SK-N-SH (cell line): ENCODE measurements at regions not wholly inside any gene's neighbourhood (a gene's known extent, or its start where the extent isn't known, plus 50 kb on each side); places are given as distances from the start of the nearest gene placed in this dataset.
A peak's percentile ranks its signal among the peaks of the same experiment; 100 is the strongest.

Experiments
- CTCF ChIA-PET: fragments of 300-600, 350-600 bp; formaldehyde crosslinking; extraction: SDS; loops from one replicate; lab custom pipeline; 2021; lab: Yijun Ruan, JAX
- POLR2A ChIA-PET: fragments of 350-600 bp; sonication (Branson Sonifier 250); formaldehyde crosslinking; extraction: SDS; loops from one replicate; lab custom pipeline; 2020; ENCODE audit warnings: antibody characterized with exemption, inconsistent platforms; lab: Yijun Ruan, JAX
- DNase-seq: peaks from one replicate; pipeline ENCODE4 v3.0.0; 2012
- H2AFZ ChIP-seq: fragments of 200-600 bp; sonication (generic); 2 replicates; pipeline ENCODE4 v1.8.1; 2016; ENCODE audit warnings: antibody characterized with exemption, mild to moderate bottlenecking, low read depth
- H3F3A ChIP-seq: fragments of 200-600 bp; sonication (generic); replicated peaks from 2 replicates; pipeline ENCODE3; 2016; ENCODE audit warnings: antibody characterized with exemption, mild to moderate bottlenecking; ENCODE audit not compliant: insufficient read depth
- H3K27ac ChIP-seq, 2 experiments: fragments of 200-500 bp in 1 of 2; fragments of 200-600 bp in 1 of 2; sonication (Bioruptor generic) in 1 of 2; sonication (generic), shearing (Covaris generic) in 1 of 2; 2 replicates each; pipeline versions ENCODE4 v1.5.1 to v1.6.1; 2014 to 2016; ENCODE audit warnings: low read depth in 2 of 2, inconsistent platforms in 1 of 2, low read length in 1 of 2, mild to moderate bottlenecking in 1 of 2, mixed read lengths in 1 of 2
- H3K27me3 ChIP-seq: fragments of 200-600 bp; sonication (generic), shearing (Covaris generic); 2 replicates; pipeline ENCODE4 v1.6.1; 2016; ENCODE audit warnings: mixed run types; ENCODE audit not compliant: insufficient read depth
- H3K36me3 ChIP-seq, 2 experiments: fragments of 200-500 bp in 1 of 2; fragments of 200-600 bp in 1 of 2; sonication (Bioruptor generic) in 1 of 2; sonication (generic) in 1 of 2; replicated peaks in 1 of 2; 2 replicates each; pipeline versions ENCODE3 to v1.5.1; 2014 to 2016; ENCODE audit warnings: low read length in 1 of 2, mild to moderate bottlenecking in 1 of 2; ENCODE audit not compliant: insufficient read depth in 2 of 2, control insufficient read depth in 1 of 2
- H3K4me1 ChIP-seq, 2 experiments: fragments of 200-500 bp in 1 of 2; fragments of 200-600 bp in 1 of 2; sonication (Bioruptor generic) in 1 of 2; sonication (generic), shearing (Covaris generic) in 1 of 2; 2 replicates each; pipeline versions ENCODE4 v1.5.1 to v1.6.1; 2014 to 2016; ENCODE audit warnings: low read depth in 1 of 2, low read length in 1 of 2, mixed run types in 1 of 2; ENCODE audit not compliant: insufficient read depth in 2 of 2, control insufficient read depth in 1 of 2
- H3K4me2 ChIP-seq: fragments of 200-600 bp; sonication (generic), shearing (Covaris generic); 2 replicates; pipeline ENCODE4 v1.6.1; 2017; ENCODE audit warnings: mixed run types
- H3K4me3 ChIP-seq, 2 experiments: fragments of 200-500 bp in 1 of 2; fragments of 200-600 bp in 1 of 2; sonication (Bioruptor generic) in 1 of 2; sonication (generic), shearing (Covaris generic) in 1 of 2; 2 replicates each; pipeline versions ENCODE4 v1.5.1 to v1.8.1; 2014 to 2016; ENCODE audit warnings: low read depth in 2 of 2, inconsistent platforms in 1 of 2, low read length in 1 of 2, mild to moderate bottlenecking in 1 of 2, mixed read lengths in 1 of 2, moderate library complexity in 1 of 2
- H3K79me2 ChIP-seq: fragments of 200-600 bp; sonication (generic); 2 replicates; pipeline ENCODE4 v1.8.1; 2017; ENCODE audit warnings: mild to moderate bottlenecking; ENCODE audit not compliant: insufficient read depth
- H3K9ac ChIP-seq: fragments of 200-600 bp; sonication (generic); 2 replicates; pipeline ENCODE4 v1.6.1; 2017; ENCODE audit warnings: mixed run types
- H3K9me2 ChIP-seq: fragments of 200-600 bp; sonication (generic); 2 replicates; pipeline ENCODE4 v1.6.1; 2017; ENCODE audit warnings: mixed run types
- H3K9me3 ChIP-seq: fragments of 200-600 bp; sonication (generic); 2 replicates; pipeline ENCODE4 v1.6.1; 2017; ENCODE audit warnings: mixed run types, mild to moderate bottlenecking, moderate library complexity
- H4K20me1 ChIP-seq: fragments of 200-600 bp; sonication (generic); 2 replicates; pipeline ENCODE4 v1.6.1; 2017; ENCODE audit warnings: mild to moderate bottlenecking, mixed run types; ENCODE audit not compliant: insufficient read depth
- CHD2 ChIP-seq: fragments of 150-350 bp; IDR thresholded peaks from 2 replicates; pipeline ENCODE4 v1.6.1; 2018; ENCODE audit warnings: low read length; ENCODE audit not compliant: partially characterized antibody
- CTCF ChIP-seq: fragments of 200-600 bp; sonication (generic); IDR thresholded peaks from 2 replicates; pipeline ENCODE4 v1.6.1; 2017; ENCODE audit warnings: antibody characterized with exemption, mild to moderate bottlenecking, moderate library complexity
- EP300 ChIP-seq, 2 experiments: IDR thresholded peaks; 2 replicates each; pipeline versions ENCODE4 v1.4.0 to v1.6.1; 2012; ENCODE audit warnings: borderline replicate concordance in 1 of 2, low read depth in 1 of 2, low read length in 1 of 2
- FOXM1 ChIP-seq: IDR thresholded peaks from 2 replicates; pipeline ENCODE4 v1.4.0; 2012; ENCODE audit warnings: low read depth, mild to moderate bottlenecking
- GABPA ChIP-seq: IDR thresholded peaks from 2 replicates; pipeline ENCODE4 v1.4.0; 2012; ENCODE audit warnings: low read depth, mild to moderate bottlenecking
- GATA2 ChIP-seq: sonication (generic); formaldehyde crosslinking; IDR thresholded peaks from 2 replicates; pipeline ENCODE4 v1.5.0; 2020; ENCODE audit warnings: mild to moderate bottlenecking, missing genetic modification reagents
- MEF2A ChIP-seq: IDR thresholded peaks from 2 replicates; pipeline ENCODE4 v1.4.0; 2012; ENCODE audit warnings: low read depth, borderline replicate concordance
- PBX3 ChIP-seq: IDR thresholded peaks from 2 replicates; pipeline ENCODE4; 2012
- POLR2AphosphoS5 ChIP-seq: IDR thresholded peaks from 2 replicates; pipeline ENCODE4 v1.6.1; 2012; ENCODE audit warnings: low read depth, low read length
- RAD21 ChIP-seq: IDR thresholded peaks from 2 replicates; pipeline ENCODE4 v1.6.1; 2012; ENCODE audit warnings: mild to moderate bottlenecking, low read length
- RCOR1 ChIP-seq: fragments of 150-350 bp; IDR thresholded peaks from 2 replicates; pipeline ENCODE4 v1.6.1; 2017; ENCODE audit warnings: antibody characterized with exemption, low read length
- RFX5 ChIP-seq: IDR thresholded peaks from 2 replicates; pipeline ENCODE4 v1.6.1; 2012; ENCODE audit warnings: mild to moderate bottlenecking, improper control_type of control experiment, low read length
- TAF1 ChIP-seq: IDR thresholded peaks from 2 replicates; pipeline ENCODE4 v1.6.1; 2012; ENCODE audit warnings: low read depth, mild to moderate bottlenecking, low read length, moderate library complexity, borderline replicate concordance
- TCF12 ChIP-seq: IDR thresholded peaks from 2 replicates; pipeline ENCODE4 v1.4.0; 2012
- TEAD4 ChIP-seq: IDR thresholded peaks from 2 replicates; pipeline ENCODE4 v1.4.0; 2012; ENCODE audit warnings: mild to moderate bottlenecking, borderline replicate concordance; ENCODE audit not compliant: insufficient read depth
- WGBS: methylation state at CpG from one replicate; pipeline ENCODE4 v1.1.6; 2017; ENCODE audit warnings: low lambda C conversion rate; 5-methylcytosine and 5-hydroxymethylcytosine counted together

DNA sequence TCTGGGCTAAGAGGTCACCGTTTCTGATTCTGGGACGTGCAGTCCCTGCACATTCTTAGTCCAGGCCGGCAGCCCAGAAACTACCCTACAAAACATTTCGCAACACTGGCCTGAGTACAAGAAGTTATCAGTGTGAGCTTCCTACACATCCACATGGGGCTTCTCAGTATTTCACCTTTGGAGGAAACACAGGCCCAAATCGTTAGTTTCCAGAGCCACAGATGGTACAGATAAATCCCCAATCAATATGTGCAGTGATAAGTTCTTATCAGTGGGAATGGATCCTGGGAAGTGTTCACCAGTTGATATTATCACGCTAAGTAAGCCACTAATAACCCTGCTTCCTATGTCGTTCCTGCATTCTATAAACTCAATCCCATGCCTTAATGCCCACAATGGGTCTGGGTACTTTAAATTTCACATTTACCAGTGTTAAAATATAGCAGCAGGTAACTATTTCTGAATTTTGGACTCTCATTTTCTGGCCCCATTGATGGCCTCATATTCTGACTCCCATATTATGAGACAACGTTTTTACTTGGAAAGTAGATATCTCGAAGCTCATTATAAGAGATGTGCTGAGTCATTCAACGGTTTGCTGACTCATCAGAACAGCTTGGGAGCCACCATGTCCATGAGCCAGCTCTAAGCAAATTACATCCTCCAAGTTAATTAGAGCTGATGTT lies 370.2 kb upstream of the MAF start:
- H3F3A ChIP-seq: no peaks in the 10 kb centered on the region
- H3K4me2 ChIP-seq: no peak overlapping the region
- no peaks in the 10 kb centered on the region for H4K20me1 ChIP-seq
- H3K27ac ChIP-seq: no peak overlapping the region
- H3K9me2 ChIP-seq: no peaks in the 10 kb centered on the region
- POLR2A ChIA-PET: no interaction called here
- no peak for TF ChIP-seq CTCF
- no peak for TF ChIP-seq CHD2
- peak; percentile 82 for TF ChIP-seq GATA2
- peak; percentile 38; the same call in 1 of the 2 replicates for TF ChIP-seq RCOR1
- peak in 1 of 2 experiments; percentile 18; a peak in 1 of 4 replicates for TF ChIP-seq EP300 (IDR thresholded peaks at IDR 0.05; ENCODE audit: borderline replicate concordance in 1 of 2, low read depth in 1 of 2, low read length in 1 of 2)
- no peaks in the 10 kb centered on the region; a peak in 1 of 4 replicates for H3K4me1 ChIP-seq
- no peaks in the 10 kb centered on the region for H3K27me3 ChIP-seq
- no peaks in the 10 kb centered on the region for H3K79me2 ChIP-seq
- DNase-seq: no peak
- H2AFZ ChIP-seq: no peak overlapping the region
- no peak overlapping the region for H3K4me3 ChIP-seq
- 32% methylated on average over 10 of the region's 10 CpGs for WGBS
- CTCF ChIA-PET: interaction anchor here (1.3 kb wide), 1 partner anchor 9 kb away, joined by 6 read pairs; no protein-coding TSS in a partner anchor
- H3K36me3 ChIP-seq: no peaks in the 10 kb centered on the region
- H3K9ac ChIP-seq: no peak overlapping the region
- H3K9me3 ChIP-seq: no peaks in the 10 kb centered on the region

DNA sequence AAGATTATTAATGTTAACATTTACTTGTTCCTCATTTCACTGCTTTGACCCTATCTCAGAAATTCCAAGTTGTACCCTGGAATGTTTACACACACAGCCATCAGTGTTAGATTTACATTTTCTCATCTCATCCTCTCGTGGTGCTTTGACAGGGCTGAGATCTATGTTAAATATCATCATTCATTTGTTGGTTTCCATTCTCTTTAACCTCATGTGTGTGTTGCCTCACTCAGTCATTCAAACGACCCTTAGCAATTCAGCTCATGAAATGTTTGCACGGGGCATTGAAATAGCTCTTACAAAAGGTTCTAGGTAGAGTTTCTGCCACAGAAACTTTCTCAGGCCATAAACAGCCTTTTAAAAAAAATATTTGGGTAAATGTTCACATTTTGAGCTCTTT lies 369.6 kb upstream of the MAF start:
- no peak overlapping the region for H3K27ac ChIP-seq
- H3K27me3 ChIP-seq: no peaks in the 10 kb centered on the region
- no peak for DNase-seq
- CTCF ChIA-PET: interaction anchor here (1.3 kb wide), 1 partner anchor 9 kb away, joined by 6 read pairs; no protein-coding TSS in a partner anchor
- no peaks in the 10 kb centered on the region for H3K36me3 ChIP-seq
- no peak for TF ChIP-seq FOXM1
- TF ChIP-seq GABPA: no peak
- TF ChIP-seq TAF1: no peak
- TF ChIP-seq PBX3: no peak
- TF ChIP-seq RAD21: no peak
- no peak for TF ChIP-seq CTCF
- TF ChIP-seq TCF12: no peak
- no peak for TF ChIP-seq RFX5
- TF ChIP-seq TEAD4: no peak
- TF ChIP-seq MEF2A: no peak
- no peak for TF ChIP-seq POLR2AphosphoS5
- no peaks in the 10 kb centered on the region for H3K9me2 ChIP-seq
- WGBS: 30% methylated on average over 3 of the region's 3 CpGs
- H2AFZ ChIP-seq: no peak overlapping the region
- H3K79me2 ChIP-seq: no peaks in the 10 kb centered on the region
- H3K9ac ChIP-seq: no peak overlapping the region
- no peaks in the 10 kb centered on the region for H4K20me1 ChIP-seq
- H3K4me1 ChIP-seq: no peaks in the 10 kb centered on the region; a peak in 1 of 4 replicates
- POLR2A ChIA-PET: no interaction called here
- H3K4me3 ChIP-seq: no peak overlapping the region
- H3K9me3 ChIP-seq: no peaks in the 10 kb centered on the region
- H3K4me2 ChIP-seq: no peak overlapping the region
- H3F3A ChIP-seq: no peaks in the 10 kb centered on the region
